Naive thymus-derived CD4-positive, alpha-beta T cell (primary cell): ENCODE measurements at regions not wholly inside any gene's neighbourhood (a gene's known extent, or its start where the extent isn't known, plus 50 kb on each side); places are given as distances from the start of the nearest gene placed in this dataset.
"Not testable (repeated sequence)": the region's sequence is repeated elsewhere in the genome, so short reads cannot be mapped to it uniquely, and the experiment has no call there.

ENCODE experiments used
- ATAC-seq: fragments of 150-1000 bp; cut with Tn5 transposase; 2 replicates; pipeline ENCODE4 v1.10.0; 2021; ENCODE audit warnings: mild to moderate bottlenecking, moderate library complexity
- CTCF ChIA-PET: fragments of 350-600 bp; sonication (Branson Sonifier 250); formaldehyde crosslinking; loops from one replicate; lab custom pipeline; 2021; ENCODE audit warnings: antibody characterized with exemption; lab: Charles Lee
- POLR2A ChIA-PET: fragments of 350-600 bp; sonication (Branson Sonifier 250); formaldehyde crosslinking; loops from one replicate; lab custom pipeline; 2021; ENCODE audit warnings: antibody characterized with exemption, inconsistent platforms; lab: Charles Lee
- DNase-seq, 9 donors: peaks; one replicate each; pipeline versions ENCODE4 v3.0.0 to v3.0.0-alpha.2; 2020 to 2022; ENCODE audit warnings: mixed read lengths in 1 of 9
- H3K27ac ChIP-seq: one replicate; pipeline ENCODE4 v1.7.0; 2013; ENCODE audit warnings: mild to moderate bottlenecking, low read depth, low read length, moderate library complexity
- H3K27me3 ChIP-seq, 2 donors: one replicate each; pipeline ENCODE4 v1.7.0; 2013; ENCODE audit warnings: low read length in 2 of 2, mild to moderate bottlenecking in 2 of 2, moderate library complexity in 2 of 2; ENCODE audit not compliant: control insufficient read depth in 2 of 2, insufficient read depth in 2 of 2
- H3K36me3 ChIP-seq, 3 experiments: 1 replicate in 2 of 3; 2 replicates in 1 of 3; pipeline ENCODE4 v1.7.0; 2013; ENCODE audit warnings: low read length in 3 of 3, mild to moderate bottlenecking in 3 of 3, moderate library complexity in 1 of 3; ENCODE audit not compliant: insufficient read depth in 3 of 3, control insufficient read depth in 2 of 3
- H3K4me1 ChIP-seq, 2 donors: one replicate each; pipeline ENCODE4 v1.7.0; 2013; ENCODE audit warnings: low read length in 2 of 2, mild to moderate bottlenecking in 2 of 2, moderate library complexity in 1 of 2; ENCODE audit not compliant: control insufficient read depth in 2 of 2, insufficient read depth in 2 of 2
- H3K4me3 ChIP-seq: 2 replicates; pipeline ENCODE4 v1.7.0; 2013; ENCODE audit warnings: mild to moderate bottlenecking, low read length
- H3K9me3 ChIP-seq, 3 experiments: 1 replicate in 2 of 3; 2 replicates in 1 of 3; pipeline ENCODE4 v1.7.0; 2013; ENCODE audit warnings: low read length in 3 of 3; ENCODE audit not compliant: control insufficient read depth in 2 of 3
- H3K27ac Mint-ChIP-seq, 9 donors: one replicate each; pipeline ENCODE4 v1.8.0; 2020 to 2022; ENCODE audit warnings: mixed read lengths in 9 of 9, mild to moderate bottlenecking in 8 of 9, moderate library complexity in 5 of 9, inconsistent platforms in 2 of 9
- H3K27me3 Mint-ChIP-seq, 5 donors: one replicate each; pipeline ENCODE4 v1.8.0; 2021 to 2022; ENCODE audit warnings: mixed read lengths in 5 of 5, mild to moderate bottlenecking in 1 of 5
- H3K36me3 Mint-ChIP-seq, 5 donors: one replicate each; pipeline ENCODE4 v1.8.0; 2020 to 2022; ENCODE audit warnings: mixed read lengths in 5 of 5, mild to moderate bottlenecking in 3 of 5, inconsistent platforms in 1 of 5
- H3K4me1 Mint-ChIP-seq, 7 donors: one replicate each; pipeline ENCODE4 v1.8.0; 2020 to 2022; ENCODE audit warnings: mixed read lengths in 7 of 7, mild to moderate bottlenecking in 3 of 7, inconsistent platforms in 1 of 7
- H3K4me3 Mint-ChIP-seq, 10 donors: one replicate each; pipeline ENCODE4 v1.8.0; 2020 to 2022; ENCODE audit warnings: mild to moderate bottlenecking in 10 of 10, mixed read lengths in 10 of 10, moderate library complexity in 6 of 10, inconsistent platforms in 2 of 10
- H3K9me3 Mint-ChIP-seq, 11 donors: one replicate each; pipeline ENCODE4 v1.8.0; 2020 to 2022; ENCODE audit warnings: mixed read lengths in 11 of 11, mild to moderate bottlenecking in 4 of 11, inconsistent platforms in 1 of 11, moderate library complexity in 1 of 11
- intact Hi-C, 2 donors: fragments of 100-400 bp; cut with micrococcal nuclease; formaldehyde crosslinking; loops; one replicate each; pipeline ENCODE4 v1.15.1; 2023

GRCh38 chr1:76687307-76688175, 179.7 kb upstream of the ST6GALNAC5 start:
- CTCF ChIA-PET: no interaction called here
- Mint-ChIP-seq H3K9me3 (peaks cover 0 to 7% (median 0%) of the 10 kb centered on the region in 11 donors), H3K4me3 (no peak overlapping the region), H3K27ac (no peak overlapping the region), H3K4me1 (no peaks in the 10 kb centered on the region), H3K36me3 (no peaks in the 10 kb centered on the region), H3K27me3 (peaks cover 0 to 14% (median 0%) of the 10 kb centered on the region in 5 donors)
- intact Hi-C loops: no loop called here
- Histone ChIP-seq H3K9me3 (no peaks in the 10 kb centered on the region), H3K27me3 (no peaks in the 10 kb centered on the region), H3K4me1 (no peaks in the 10 kb centered on the region), H3K27ac (no peak overlapping the region), H3K4me3 (no peak overlapping the region), H3K36me3 (no peaks in the 10 kb centered on the region)
- POLR2A ChIA-PET: no interaction called here
- ATAC-seq (no peak), DNase-seq (no peak)

- no peak overlapping the region for H3K4me3 ChIP-seq
- peaks cover 0 to 9% (median 0%) of the 10 kb centered on the region in 5 donors for H3K36me3 Mint-ChIP-seq
- no peak for DNase-seq
- ATAC-seq: no peak
- H3K9me3 ChIP-seq: no peaks in the 10 kb centered on the region
- intact Hi-C loops: no loop called here
- H3K36me3 ChIP-seq: no peaks in the 10 kb centered on the region
- H3K27ac Mint-ChIP-seq: no peak overlapping the region
- H3K4me3 Mint-ChIP-seq: no peak overlapping the region
- peaks cover 0 to 19% (median 0%) of the 10 kb centered on the region in 5 donors for H3K27me3 Mint-ChIP-seq
- H3K27ac ChIP-seq: no peak overlapping the region
- CTCF ChIA-PET: no interaction called here
- H3K4me1 ChIP-seq: no peaks in the 10 kb centered on the region
- POLR2A ChIA-PET: no interaction called here
- H3K27me3 ChIP-seq: no peaks in the 10 kb centered on the region
- H3K9me3 Mint-ChIP-seq: peaks cover 0 to 15% (median 6%) of the 10 kb centered on the region in 11 donors
- no peaks in the 10 kb centered on the region for H3K4me1 Mint-ChIP-seq
Measured at GRCh38 chr1:76690766-76691165, 176.5 kb upstream of the ST6GALNAC5 start.

- H3K9me3 Mint-ChIP-seq: peaks cover 0 to 15% (median 6%) of the 10 kb centered on the region in 11 donors
- Histone ChIP-seq H3K36me3 (no peaks in the 10 kb centered on the region), H3K4me3 (no peak overlapping the region), H3K9me3 (no peaks in the 10 kb centered on the region), H3K4me1 (no peaks in the 10 kb centered on the region), H3K27me3 (no peaks in the 10 kb centered on the region), H3K27ac (no peak overlapping the region)
- DNase-seq: no peak
- H3K27me3 Mint-ChIP-seq: peaks cover 0 to 10% (median 0%) of the 10 kb centered on the region in 5 donors
- no peaks in the 10 kb centered on the region for H3K4me1 Mint-ChIP-seq
- peaks cover 0 to 9% (median 0%) of the 10 kb centered on the region in 5 donors for H3K36me3 Mint-ChIP-seq
- no peak for ATAC-seq
- CTCF ChIA-PET: no interaction called here
- POLR2A ChIA-PET: no interaction called here
- no peak overlapping the region for H3K4me3 Mint-ChIP-seq
- H3K27ac Mint-ChIP-seq: no peak overlapping the region
- intact Hi-C loops: no loop called here
Measured at GRCh38 chr1:76695535-76695934, 171.7 kb upstream of the ST6GALNAC5 start.

DNA sequence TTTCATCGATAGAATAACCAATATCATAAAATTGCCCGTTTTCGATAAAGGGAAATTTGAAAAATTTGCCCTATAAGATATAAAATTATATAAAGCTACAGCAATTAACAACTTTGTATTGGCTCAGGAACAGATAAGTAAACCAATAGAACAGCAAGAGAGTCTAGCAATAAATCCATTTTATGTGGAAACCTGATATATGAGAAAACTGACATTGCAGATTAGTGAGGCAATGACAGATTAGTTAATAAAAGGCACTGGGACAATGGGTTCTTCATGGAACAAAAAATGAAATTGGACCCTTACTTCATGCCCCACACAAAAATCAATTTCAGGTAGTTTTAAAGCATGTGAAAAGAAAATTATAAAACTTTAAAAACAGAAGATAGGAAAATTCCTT, 169.9 kb upstream of the ST6GALNAC5 start:
- H3K27ac ChIP-seq: no peak overlapping the region
- no peak for DNase-seq
- Mint-ChIP-seq H3K9me3 (peaks cover 0 to 13% (median 6%) of the 10 kb centered on the region in 11 donors), H3K27ac (no peak overlapping the region), H3K27me3 (peaks cover 0 to 5% (median 0%) of the 10 kb centered on the region in 5 donors), H3K4me1 (no peaks in the 10 kb centered on the region), H3K4me3 (no peak overlapping the region), H3K36me3 (peaks cover 0 to 9% (median 0%) of the 10 kb centered on the region in 5 donors)
- ATAC-seq: no peak
- H3K36me3 ChIP-seq: no peaks in the 10 kb centered on the region
- H3K4me3 ChIP-seq: no peak overlapping the region
- H3K9me3 ChIP-seq: no peaks in the 10 kb centered on the region
- ChIA-PET POLR2A (no interaction called here), CTCF (no interaction called here)
- H3K27me3 ChIP-seq: no peaks in the 10 kb centered on the region
- H3K4me1 ChIP-seq: no peaks in the 10 kb centered on the region
- intact Hi-C loops: no loop called here

DNA sequence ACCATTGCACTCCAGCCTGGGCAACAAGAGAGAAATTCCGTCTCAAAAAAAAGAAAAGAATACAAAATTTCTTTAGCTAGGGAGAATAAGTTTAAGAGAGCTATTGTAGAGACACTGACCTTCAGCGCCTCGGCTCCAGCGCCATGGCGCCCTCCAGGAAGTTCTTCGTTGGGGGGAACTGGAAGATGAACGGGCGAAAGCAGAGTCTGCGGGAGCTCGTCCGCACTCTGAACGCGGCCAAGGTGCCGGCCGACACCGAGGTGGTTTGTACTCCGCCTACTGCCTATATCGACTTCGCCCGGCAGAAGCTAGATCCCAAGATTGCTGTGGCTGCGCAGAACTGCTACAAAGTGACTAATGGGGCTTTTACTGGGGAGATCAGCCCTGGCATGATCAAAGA, 167.6 kb upstream of the ST6GALNAC5 start:
- H3K9me3 ChIP-seq, H3K4me1 ChIP-seq, ATAC-seq, H3K27me3 Mint-ChIP-seq, POLR2A ChIA-PET, H3K4me3 ChIP-seq, H3K4me1 Mint-ChIP-seq, H3K4me3 Mint-ChIP-seq, H3K36me3 Mint-ChIP-seq, H3K36me3 ChIP-seq, DNase-seq, CTCF ChIA-PET, H3K27ac ChIP-seq, H3K27me3 ChIP-seq, H3K9me3 Mint-ChIP-seq, intact Hi-C loops, H3K27ac Mint-ChIP-seq: not testable (repeated sequence)

DNA sequence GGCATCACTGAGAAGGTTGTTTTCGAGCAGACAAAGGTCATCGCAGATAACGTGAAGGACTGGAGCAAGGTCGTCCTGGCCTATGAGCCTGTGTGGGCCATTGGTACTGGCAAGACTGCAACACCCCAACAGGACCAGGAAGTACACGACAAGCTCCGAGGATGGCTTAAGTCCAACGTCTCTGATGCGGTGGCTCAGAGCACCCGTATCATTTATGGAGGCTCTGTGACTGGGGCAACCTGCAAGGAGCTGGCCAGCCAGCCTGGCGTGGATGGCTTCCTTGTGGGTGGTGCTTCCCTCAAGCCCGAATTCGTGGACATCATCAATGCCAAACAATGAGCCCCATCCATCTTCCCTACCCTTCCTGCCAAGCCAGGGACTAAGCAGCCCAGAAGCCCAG, 167.1 kb upstream of the ST6GALNAC5 start:
- H3K4me3 Mint-ChIP-seq, DNase-seq, ATAC-seq, CTCF ChIA-PET, H3K36me3 Mint-ChIP-seq, H3K27me3 ChIP-seq, H3K27ac Mint-ChIP-seq, H3K27me3 Mint-ChIP-seq, H3K9me3 Mint-ChIP-seq, H3K4me1 Mint-ChIP-seq, H3K9me3 ChIP-seq, H3K27ac ChIP-seq, POLR2A ChIA-PET, intact Hi-C loops, H3K4me1 ChIP-seq, H3K36me3 ChIP-seq, H3K4me3 ChIP-seq: not testable (repeated sequence)

DNA sequence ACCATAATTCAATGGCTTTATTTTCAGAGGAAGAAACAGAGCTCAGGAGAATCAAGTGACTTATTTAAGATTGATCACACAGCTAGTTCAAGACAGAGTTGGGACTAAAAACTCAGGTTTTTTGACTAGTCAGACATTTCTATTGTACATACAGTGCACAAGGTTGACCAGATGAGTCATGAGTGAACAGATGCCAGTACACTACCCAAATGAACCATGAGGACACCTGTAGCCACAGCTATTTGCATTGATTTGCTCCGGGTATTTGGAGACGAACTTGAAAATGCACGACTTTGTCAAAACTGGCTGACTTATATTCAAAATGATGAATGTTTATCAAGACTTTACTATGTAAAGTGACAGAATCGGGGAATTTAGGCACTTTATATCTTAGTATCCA, 161.7 kb upstream of the ST6GALNAC5 start:
- POLR2A ChIA-PET: no interaction called here
- no peak overlapping the region for H3K4me3 Mint-ChIP-seq

More for the DNA sequence above, 161.7 kb upstream of the ST6GALNAC5 start:
- ATAC-seq (no peak), DNase-seq (no peak)
- CTCF ChIA-PET: no interaction called here
- intact Hi-C loops: no loop called here
- no peaks in the 10 kb centered on the region for H3K4me1 ChIP-seq
- no peaks in the 10 kb centered on the region for H3K36me3 ChIP-seq
- Mint-ChIP-seq H3K4me1 (no peaks in the 10 kb centered on the region), H3K27ac (no peak overlapping the region), H3K9me3 (no peaks in the 10 kb centered on the region), H3K36me3 (no peaks in the 10 kb centered on the region), H3K27me3 (peaks cover 0 to 6% (median 0%) of the 10 kb centered on the region in 5 donors)
- H3K9me3 ChIP-seq: no peaks in the 10 kb centered on the region
- H3K27ac ChIP-seq: no peak overlapping the region
- H3K27me3 ChIP-seq: no peaks in the 10 kb centered on the region
- H3K4me3 ChIP-seq: no peak overlapping the region
